ENCODE measurements at regions not wholly inside any gene's neighbourhood (a gene's known extent, or its start where the extent isn't known, plus 50 kb on each side); places are given as distances from the start of the nearest gene placed in this dataset.

DNA sequence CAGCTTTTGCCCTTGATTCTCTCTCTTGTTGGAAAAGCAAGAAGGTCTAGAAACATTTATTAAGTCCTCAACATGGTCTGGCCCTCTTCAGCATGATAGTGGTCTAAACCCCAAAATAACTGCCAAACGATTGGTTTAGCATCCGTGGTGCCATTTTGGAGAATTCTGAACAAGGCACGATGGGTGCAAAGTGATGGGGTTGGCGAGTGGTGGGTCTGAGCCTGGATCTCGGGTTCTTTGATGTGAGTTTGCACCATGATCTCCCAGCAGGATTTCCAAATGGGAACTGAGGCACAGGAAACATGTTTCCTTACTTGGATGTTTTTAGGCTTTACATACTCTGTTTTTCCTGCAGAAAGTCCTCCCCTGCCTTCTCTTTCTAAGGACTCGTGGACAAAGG, 240.3 kb downstream of the MYCN start:
- DNase-seq = no peak

DNA sequence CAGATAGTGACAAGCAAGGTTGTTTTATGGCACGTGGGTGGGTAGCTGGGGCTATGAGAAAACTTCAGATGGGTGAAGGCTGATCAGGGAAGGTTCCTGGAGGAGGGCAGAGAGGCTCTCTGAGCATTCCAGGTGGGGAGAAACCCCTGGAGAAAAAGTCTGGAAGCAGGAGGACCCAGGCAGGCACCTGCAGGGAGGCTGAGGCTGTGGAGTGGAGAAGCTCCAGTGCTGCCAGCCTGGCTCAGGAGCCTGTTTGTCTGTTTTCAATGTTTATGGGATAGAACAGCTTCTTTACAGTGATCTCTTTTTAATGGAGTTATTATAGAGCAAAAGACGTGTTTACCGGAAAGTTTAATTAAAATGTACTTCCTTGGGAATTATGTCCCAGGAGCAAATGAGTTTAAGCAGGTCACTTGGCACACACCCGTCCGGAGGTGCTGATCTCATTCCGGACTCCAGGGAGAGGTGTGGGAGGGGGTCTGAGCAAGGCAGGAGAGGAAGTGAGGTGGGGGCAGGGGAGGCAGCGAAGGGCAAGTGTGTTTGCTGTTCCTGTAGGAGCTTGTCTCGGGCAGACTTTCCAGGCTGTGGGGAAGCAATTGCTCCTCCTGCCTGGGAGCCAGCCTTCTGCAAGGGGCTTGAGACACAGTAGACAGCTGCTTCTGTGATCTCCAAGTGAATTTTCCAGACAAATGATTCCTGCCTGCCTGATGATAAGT, 239.5 kb downstream of the MYCN start:
- no peak for DNase-seq

DNA sequence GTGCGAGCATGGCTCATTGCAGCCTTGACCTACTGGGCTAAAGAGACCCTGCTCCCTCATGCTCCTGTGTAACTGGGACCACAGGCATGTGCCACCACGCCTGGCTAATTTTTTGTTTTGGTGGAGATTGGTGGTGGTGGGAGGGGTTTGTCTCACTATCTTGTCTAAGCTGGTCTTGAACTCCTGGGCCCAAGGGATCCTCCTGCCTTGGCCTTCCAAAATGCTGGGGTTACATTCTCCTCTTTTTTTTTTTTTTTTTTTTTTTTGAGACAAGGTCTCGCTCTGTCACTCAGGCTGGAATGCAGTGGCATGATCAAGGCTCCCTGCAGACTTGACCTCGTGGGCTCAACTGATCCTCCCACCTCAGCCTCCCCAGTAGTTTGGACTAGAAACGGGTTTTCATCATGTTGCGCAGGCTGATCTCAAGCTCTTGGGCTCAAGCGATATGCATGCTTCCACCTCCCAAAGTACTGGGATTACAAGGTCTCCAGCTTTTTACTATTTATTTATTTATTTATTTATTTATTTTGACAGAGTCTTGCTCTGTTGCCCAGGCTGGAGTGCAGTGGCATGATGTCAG, 238.3 kb downstream of the MYCN start:
- DNase-seq = no peak

DNA sequence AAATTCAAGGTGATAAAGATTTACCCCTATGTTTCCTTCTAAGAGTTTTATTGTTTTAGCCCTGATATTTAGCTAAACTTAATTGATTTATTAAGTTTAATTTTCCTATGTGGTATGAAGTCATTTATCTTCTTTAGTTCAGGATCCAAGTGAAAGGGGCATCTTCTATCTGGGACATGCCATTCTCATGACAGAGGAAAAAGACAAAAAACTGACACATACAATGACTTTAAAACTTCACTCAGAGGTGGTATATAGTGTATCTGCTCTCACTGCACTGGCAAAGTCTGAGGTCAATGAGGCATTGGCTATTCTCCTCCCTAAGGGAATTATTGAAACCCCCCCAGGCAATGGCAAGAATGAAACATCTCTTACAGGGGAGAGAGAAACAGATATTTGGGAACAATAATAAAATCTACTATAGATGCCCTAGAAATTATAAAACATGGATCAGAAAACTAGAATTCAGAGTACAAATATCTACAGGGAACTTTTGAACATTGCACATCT, 237.4 kb downstream of the MYCN start:
- no peak for DNase-seq

DNA sequence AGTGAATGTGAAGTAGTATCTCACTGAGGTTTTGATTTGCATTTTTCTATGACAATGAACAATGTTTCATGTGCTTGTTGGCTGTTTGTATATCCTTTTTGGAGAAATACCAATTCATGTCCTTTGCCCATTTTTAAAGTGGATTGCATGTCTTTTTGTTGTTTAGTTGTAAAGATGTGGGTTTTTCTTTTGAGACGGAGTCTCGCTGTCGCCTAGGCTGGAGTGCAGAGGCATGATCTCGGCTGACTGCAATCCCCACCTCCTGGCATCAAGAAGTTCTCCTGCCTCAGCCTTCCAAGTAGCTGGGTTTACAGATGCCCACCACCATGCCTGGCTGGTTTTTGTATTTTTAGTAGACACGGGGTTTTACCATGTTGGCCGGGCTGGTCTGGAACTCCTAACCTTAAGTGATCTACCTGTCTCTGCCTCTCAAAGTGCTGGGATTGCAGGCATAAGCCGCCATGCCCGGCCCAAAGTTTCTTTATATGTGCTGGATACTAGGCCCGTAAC, 236.7 kb downstream of the MYCN start:
- DNase-seq = no peak

DNA sequence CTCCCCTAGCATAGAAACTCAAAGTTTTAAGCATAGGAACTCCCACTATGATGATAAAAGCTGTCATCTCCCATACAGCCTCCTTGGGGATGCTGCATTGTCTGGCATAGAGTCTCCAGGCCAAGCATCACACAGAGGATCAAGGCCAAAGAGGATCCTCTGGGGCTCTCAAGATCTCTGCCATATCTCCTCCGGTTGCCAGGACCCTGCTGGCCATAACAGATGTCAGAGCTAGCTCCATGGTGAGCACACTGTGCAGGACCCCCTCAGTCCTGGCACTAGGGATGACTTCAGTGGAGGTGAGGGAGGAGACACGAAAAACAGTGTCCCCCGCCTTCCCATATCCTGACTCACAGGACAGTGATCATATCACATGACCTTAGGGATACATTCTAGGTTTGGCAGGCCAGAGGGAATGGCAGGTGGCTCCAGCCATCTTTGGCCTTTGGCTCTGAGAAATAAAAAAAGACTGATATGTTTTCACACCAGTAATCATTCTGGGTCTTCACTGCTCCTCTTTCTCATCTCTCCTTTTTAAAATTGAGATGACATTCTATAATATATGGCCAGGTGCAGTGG, 235.0 kb downstream of the MYCN start:
- DNase-seq = no peak

DNA sequence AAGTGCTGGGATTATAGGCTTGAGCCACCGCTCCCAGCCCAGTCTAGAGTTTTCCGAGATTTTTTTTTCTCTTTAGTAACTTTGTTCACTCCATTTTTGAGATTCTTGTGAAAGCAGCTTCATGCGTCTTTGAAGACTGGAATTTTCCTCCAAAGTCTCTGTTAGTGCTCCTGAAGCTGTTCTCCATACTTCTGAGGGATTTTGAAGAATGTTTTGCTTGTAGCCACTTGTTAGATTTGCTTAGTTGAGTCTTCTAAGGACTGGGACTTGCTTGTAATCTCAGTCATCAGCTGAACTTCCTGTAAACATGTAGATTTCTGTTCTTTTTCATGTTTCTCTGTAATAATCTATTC, 234.3 kb downstream of the MYCN start:
- DNase-seq = no peak

DNA sequence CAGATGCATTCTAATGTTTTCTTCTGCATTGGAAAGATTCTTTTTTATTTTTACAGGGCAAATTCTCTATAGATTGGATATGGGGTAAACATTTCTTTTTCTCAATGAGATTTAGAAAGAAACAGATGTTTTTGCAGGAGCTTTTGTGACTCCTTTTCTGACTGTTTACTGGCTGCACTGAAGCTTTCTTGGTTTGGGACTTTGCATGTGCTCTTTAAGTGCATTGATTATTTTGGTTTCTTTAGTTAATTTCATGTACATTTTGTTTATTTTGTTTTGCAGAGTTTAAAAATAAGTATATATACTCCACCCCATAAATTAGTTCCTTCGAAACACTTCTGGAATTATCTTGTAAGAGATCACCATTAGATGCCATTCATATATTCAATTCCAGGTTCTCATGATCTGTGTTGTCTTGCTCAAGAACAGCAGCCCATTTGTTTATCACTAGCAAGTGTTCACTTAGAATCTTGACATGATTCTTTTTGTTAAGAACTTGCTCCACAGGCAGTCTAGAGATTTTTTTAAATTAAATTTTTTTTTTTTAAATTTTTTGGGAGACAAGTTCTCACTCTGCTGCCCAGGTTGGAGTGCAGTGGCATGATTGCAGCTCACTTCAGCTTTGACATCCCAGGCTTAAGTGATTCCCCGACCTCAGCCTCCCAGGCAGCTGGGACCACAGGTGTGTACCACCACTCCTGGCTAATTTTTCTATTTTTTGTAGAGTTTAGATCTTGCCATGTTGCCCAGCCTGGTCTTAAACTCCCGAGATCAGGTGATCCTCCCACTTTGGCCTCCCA, 233.7 kb downstream of the MYCN start:
- no peak for DNase-seq

DNA sequence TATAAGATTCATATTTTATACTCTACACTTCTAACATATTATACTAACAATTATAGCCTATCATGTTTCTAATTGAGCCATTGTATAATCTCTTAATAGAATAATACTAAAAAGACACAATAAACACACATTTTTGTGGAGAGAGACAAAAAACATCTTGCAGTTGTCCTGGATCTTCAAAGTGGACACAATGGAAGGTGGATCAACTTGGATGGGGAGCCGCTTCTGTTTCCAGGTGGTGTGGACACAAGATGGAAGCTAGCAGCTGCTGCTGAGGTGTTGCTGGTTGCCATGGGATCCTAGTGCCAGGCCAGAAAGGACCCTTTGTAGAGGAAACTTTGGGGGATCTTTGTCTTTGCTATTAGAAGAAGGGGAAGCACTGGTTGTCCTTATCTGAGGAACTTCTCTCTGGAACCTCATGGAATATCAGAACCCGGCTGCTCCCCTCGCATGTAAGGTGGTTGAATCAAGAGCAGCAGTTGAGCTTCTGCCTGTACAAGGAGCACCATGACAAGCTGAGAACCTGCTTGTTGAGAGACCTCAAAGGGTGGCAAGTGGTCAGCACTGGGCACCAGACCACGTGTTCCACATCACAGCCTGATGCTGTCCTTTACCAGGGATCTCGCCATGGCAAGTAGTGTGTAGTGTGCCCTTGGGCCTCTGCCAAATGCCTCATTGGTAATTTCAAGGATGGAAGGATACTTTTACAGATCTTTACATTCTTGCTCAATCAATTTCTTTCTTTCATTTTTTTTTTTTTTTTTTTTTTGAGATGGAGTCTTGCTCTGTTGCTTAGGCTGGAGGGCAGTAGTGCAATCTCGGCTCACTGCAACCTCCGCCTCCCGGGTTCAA, 232.2 kb downstream of the MYCN start:
- no peak for DNase-seq

DNA sequence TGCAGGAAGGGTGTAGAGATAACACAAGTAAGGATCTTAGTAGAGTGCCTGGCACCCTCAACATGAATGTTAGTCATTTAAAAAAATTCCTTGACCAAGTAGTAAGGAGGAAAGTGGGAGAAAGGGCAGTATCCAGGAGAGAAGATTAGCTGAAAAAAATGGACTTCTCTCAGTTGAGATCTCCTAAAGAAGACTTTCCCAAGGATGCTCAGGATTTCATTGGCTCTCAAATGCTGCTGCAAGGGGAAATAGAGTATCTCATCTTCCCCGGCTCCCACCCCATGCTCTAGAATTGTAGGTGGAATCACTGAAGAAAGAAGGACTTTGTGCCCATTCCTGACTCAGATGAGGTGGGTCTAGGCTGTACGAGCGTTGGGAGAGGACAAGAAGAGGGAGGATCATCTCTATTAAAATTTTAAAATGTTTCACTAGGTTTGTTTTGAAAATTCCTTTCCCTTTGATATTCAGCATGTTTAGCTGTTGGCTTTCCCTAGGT, 231.1 kb downstream of the MYCN start:
- DNase-seq = no peak

DNA sequence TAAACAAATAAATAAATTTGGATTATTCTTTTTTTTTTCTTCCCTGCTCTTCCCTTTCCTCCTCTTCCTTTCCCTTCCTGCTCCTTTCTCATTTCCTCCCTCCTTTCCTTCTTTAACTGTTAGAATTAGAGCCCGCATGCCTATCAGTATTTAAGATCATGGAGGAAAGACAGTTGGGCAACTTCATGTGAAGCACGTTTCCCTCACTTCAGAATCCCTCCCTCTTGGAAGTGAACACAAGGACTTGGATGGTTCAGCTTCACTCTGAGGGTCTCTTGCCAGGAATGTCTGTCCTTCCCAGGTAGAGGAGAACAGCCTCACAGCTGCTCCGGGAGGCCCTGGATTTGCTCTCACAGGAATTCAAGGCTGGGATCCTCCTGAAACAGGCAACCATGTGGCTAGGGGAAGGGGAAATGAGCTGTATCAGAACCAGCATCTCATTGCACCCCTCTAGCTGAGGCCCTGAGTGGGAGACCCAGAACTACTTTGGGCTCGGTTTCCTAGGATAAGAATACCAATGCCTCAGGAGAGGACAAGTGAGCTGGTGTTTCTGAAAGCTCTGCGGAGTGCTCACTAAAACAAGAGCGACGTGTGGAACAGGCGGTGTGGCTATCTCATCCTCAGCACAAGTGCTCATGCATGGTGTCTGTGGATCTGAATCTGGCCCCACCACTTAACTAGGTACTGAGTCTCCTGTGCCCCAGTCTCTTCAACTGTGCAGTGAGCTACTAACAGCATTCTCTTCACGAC, 230.5 kb downstream of the MYCN start:
- no peak for DNase-seq

DNA sequence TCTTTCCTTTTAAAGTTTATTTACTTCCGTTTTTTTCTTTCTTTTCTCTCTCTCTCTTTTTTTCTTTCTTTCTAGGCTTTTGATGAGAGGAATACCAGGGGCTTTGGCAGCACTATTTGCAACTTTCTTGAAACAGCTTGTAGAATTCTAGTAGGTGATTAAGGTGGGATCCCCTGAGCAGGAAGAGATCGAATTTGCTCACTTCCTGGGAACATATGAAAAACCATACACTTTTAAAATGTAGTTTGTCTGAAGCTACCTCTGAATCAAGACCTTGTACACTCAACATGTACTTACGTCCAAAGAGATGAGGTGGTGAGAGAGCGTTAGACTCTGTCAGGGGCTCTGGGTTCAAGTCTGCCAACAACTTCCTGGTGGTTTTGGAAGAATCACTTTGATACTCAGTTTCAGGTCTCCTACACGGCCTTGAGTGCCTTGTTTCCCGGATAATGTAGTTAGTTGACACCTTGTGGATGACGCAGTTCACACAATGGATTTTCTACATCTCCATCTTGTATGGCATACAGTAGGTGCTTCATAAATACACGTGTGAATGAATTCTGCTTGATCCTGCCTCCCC, 229.1 kb downstream of the MYCN start:
- DNase-seq = no peak

DNA sequence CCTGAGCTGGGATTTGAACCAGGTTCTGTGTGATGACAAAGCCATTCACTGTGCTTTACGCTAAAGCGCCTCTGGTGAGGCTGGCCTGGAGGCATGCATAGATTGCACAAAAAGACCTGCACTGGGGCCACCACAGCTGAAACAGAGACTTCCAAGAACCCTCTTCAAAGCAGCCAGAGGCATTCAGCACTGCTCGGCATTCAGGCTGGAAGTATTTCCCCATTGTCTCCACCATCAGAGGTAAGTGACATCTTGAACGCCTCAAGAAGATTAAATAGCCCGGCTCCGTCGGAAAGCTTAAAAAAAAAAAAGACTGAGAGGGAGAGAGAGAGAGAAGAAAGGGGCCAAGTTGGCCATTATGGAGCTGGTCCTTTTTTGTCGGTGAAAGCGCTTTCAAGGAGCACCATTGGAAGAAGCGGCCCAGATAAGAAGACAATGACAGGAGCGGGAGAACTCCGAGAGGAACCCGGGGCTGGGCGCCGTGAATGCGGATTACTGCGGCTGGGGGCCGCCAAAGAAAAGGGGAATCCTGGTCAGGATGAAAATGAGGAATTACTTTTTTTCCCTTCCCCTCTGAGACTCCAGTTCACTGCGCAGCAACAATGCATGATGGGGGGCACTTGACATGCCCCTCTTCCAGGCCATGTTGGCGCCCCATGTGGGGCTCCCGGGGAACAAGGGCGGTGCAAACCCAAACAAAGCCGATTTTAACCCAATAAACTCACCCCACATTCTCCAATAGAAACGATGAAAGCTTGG, 228.3 kb downstream of the MYCN start:
- DNase-seq = no peak

DNA sequence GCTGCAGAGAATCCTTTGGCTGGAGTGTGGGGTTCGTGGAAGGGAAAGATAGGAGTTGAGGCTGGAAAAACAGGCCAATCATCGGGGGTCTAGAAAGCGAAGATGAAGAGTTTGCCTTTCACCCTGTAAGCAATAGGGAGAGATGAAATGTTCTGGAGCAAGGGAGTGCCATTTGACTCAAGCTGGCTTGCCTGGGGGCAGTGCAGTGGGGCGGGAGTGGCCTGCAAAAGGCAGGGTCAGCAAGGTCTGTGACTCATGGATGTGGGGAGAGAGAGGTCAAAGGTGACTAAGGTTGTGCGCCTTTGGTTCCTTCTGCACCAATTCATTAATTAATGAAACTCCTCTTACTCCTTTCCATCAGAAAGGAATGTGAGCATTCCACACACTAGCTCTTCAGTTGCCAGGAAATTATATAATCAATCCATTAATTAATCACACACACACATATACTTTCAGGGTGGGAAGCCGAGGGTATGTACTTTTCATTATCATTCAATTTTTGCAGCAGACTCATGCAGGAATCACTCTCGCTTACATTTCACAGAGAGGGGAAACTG, 227.6 kb downstream of the MYCN start:
- no peak for DNase-seq

DNA sequence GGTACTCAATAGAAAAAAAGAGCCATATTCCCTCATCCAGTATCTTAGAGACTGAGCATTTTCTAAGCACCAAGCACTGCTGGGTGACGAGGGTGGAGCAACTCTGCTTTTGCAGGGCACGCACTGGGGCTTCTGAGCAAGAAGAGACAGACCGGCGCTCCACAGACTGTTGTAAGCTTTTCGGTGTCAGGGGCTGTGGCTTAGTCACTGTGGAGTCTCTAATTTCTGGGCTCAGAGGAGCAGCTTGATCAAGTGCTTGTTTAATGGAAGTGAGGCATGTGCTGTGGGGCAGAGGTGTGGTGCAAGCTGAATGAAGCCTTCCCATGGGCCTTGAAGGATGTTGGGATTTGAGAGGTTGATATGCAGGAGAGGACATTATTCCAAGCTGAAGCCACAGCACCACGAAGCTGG, 227.1 kb downstream of the MYCN start:
- DNase-seq = no peak

DNA sequence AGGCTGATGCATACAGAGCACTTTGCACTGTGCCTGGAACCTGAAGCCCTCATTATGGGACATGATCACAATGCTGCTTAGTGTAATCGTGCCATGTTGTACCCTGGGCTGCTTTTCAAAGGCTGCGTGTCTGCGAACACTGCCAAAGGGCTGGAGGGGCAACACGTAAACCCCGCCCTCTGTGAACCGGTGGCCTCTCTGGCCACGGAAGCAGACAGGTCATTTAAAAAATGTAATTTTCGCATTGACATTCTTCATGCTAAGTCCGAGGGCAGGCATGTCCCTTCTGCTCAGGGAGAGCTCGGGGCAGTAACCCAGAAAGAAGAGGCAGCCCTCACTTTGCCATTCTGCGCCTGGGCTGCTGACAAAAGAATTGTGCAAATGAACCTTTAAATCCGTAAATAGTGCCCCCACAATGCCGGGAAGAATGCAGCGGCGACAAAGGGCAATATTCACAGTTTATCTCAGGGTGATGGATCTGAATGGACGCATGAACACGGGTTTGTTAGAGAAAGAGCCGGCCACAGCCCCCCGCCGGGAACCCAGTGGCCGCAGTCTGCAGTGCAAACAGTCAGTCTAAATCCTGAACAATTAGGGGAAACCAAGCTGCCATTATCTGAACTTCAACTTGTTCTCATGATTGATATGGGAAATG, 226.1 kb downstream of the MYCN start:
- no peak for DNase-seq

DNA sequence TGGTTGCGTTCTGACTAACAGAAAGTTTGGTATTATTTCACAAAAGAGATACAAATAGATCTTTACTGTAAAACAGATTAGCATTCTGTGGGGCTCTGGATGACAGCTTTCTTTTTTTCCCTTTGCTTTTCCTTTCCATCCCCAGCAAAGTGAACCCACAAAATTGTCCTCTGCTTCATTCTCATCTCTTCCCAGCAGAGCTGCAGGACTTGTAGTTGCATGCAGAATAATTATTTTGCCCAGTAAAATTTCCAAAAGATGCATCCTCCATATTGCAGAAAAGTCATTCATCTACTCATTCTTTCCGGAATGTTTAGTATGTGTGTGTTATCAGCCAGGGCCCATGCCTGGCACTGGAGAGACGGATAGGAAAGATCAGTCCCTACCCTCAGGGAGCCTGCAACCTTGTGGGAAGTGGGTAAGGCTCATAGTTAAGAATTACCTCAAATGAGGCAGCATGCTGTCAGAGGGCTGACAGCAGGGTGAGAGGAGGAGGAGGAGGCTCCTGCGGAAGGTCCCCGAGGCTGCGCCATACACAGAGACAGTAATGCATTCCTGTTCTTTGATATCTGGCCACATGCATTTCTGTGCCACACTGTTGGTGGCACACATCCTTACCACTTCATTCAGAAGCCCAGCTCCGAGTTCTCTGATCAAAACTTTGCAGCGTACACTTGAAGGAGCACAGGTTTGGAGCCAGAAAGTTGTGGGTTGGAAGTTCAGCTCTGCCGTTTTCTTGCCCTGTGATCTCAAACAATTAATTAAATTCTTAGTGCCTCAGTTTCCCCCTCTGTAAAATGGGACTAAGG, 225.4 kb downstream of the MYCN start:
- DNase-seq = no peak

DNA sequence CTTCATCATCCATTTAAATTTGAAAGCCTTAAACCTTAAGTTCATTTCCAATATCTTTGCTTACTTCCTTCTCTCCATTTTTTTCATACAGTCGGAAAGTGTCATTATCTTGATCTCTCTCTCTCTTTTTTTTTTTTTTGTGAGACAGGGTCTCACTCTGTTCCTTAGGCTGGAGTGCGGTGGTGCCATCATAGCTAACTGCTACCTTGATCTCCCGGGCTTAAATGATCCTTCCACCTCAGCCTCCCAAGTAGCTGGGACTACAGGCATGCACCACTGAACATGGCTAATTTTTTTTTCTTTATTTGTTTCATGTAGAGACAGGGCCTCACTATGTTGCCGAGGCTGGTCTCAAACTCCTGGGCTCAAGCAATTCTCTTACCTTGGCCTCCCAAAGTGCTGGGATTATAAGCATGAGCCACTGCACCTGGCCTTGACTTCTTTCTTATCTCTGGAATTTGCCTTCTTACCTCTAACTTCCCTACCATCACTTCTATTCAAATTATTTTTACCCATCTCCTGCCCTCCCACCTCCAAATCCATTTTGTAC, 222.2 kb downstream of the MYCN start:
- no peak for DNase-seq
